ENCODE measurements at regions not wholly inside any gene's neighbourhood (a gene's known extent, or its start where the extent isn't known, plus 50 kb on each side); places are given as distances from the start of the nearest gene placed in this dataset.

DNA sequence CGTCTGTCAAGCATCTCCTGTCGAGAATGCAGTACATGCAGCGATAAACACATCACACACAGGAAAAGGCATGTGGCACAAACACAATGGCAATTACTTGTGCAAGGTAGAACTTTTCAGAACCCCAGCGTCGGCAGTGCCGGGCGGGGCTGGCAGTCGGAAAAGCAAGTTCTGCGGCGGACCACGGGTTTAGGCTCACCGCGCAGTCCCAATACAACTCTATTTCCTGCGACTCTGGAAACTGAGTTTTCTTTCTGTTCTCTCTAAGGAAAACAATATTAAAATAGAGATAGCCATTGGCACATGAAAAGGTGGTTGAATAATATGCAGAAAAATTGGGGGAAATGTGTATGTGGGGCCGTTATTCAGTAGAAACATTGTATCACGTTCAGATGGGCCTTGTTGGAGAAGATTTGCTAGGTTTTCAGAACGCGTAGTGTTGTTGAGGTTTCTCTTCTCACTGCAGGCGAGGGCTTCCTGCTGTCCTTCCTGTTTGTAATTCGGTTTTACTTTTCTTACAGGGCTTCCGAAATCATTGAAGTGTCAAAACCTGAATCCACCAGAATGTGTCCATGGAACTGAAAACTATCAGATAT, 369.5 kb downstream of the THBS2 start:
- no peak for DNase-seq (ENCODE audit: low read depth, low spot score)

DNA sequence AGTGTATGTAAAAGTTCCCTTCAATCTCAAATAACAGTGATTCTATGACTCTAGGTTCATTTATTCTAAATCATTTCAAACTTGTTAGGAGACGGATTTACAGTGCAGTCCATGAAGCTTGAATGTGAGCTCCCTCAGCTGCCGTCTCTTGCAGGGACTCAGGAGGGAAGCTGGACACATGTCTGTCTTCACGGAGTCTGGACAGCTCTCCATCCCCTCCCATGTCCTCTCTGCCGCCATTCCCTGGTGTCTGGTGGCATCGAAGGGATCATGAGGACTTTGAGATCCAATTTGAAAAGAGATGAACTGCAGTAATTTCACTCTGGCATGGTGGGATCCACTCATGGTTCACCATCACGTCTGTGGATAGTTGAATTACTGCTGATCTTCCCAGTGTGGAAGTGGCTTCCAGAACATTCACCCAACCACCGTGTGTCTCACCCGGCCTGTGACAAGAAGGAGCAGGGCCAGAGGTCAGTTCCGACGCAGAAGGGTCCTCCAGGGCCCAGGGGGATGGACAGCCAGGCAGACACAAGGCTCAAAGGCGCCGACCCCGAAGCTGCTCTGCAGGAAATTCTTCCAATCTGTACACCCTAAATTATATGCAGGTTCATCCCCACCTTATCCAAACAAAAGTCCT, 370.1 kb downstream of the THBS2 start:
- no peak for DNase-seq (ENCODE audit: low read depth, low spot score)

DNA sequence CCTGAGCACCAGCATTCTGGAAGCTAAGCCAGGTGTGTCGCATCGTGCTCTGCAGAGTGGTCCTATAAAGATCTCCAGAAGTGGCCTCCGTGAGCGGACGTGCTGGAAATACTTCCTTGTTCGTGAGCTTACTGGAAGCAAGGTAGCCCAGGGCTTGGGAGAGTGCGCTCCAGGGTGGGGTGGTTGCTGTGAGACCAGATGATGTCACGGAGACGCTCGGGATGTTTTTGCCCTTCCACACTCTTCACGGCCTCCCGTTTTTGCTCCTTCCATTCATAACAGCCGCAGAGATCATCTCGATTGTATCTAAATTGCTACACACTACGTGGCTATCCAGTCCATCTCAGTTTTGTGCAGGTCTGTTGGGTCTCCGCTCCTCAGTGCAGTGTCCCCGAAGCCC, 373.4 kb downstream of the THBS2 start:
- no peak for DNase-seq (ENCODE audit: low read depth, low spot score)

DNA sequence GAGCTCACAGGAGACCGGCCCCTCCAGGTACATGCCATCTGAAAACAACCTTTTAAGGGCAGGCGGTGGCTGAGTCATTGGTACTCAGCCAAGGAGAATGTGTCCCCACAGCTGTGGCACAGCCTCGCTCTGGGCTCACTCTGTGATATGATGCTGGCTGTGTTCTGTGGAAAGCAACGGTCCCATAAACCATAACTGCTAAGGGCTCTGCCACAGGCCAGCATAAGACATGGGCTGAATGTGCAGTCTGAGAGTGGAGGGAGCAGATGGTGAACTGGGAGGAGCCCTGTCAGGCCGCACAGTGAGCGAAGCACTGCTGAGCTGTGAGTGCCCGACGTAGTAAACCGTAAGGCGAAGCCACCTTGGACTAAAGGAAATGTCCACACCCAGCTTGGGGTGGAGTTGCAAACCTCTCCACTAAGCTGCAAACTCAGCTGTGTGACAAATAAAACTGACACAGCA, 375.8 kb downstream of the THBS2 start:
- DNase-seq (ENCODE audit: low read depth, low spot score), result peak; percentile 14

DNA sequence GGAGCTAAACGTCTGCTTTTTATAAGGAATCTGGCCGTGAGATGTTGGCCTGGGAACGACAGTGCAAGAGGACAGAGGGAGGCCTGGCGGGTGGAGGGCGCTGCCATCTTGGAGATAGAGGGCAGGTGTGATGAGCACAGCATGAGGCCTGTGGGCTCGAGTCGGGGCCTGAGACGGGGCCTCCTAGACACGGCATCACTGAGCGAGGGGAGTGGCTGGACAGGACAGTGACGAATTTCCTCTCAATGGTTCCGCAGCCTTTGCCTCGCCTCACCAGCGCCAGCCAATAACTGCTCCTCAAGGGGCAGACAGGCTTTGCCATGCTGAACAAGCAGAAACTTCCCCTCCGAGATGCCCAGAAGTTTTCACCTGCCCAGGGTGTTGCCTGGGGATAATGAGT, 376.7 kb downstream of the THBS2 start:
- DNase-seq (ENCODE audit: low read depth, low spot score), result no peak

DNA sequence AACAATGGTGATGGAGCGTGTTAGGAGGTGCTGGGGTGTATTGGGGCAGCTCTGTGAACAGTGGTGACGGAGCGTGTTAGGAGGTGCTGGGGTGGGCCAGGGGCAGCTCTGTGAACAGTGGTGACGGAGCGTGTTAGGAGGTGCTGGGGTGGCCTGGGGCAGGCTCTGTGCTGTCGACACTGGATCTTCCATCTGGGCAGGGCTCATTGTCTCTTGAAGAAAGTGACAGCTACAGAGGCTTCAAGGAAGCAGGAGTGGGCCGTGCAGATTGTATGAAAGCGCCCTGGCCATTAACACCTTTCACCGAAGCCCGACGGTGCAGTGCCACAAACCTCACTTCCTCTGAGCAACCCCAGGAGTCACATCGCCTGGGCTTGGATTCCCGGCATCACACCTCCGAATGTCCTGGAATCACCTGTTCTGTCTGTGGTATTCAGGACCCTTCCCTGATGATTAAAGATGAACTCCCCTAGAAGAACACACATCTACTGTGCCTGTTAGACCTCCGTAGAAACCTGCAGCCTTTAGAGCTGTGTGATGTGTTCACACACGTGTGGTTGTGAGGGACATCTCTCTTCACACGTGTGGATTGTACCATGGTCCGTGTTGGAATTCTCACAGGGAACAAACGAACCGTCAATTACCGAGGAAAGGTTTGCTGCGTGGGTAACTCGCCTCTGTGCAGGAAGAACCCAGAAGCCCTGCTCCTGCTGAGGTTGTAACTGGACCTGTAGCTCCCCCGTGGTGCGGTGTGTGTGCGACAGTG, 377.7 kb downstream of the THBS2 start:
- no peak for DNase-seq (ENCODE audit: low read depth, low spot score)

DNA sequence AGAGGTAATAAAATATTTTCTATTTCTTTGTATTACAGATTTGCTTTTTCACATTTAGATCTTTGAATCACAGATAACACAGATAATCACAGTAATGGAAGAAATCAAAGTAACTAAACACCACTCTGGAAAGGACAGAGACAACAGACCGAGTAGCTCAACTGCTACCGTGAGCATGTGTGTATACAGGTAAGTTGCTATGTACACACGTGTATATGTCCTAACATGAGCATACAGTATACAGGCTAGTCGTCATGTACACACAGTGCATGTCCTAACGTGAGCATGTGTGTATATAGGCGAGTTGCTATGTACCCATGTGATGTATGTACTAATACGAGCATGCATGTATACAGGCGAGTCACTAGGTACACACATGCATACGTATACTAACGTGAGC, 379.0 kb downstream of the THBS2 start:
- DNase-seq (ENCODE audit: low read depth, low spot score), result no peak

DNA sequence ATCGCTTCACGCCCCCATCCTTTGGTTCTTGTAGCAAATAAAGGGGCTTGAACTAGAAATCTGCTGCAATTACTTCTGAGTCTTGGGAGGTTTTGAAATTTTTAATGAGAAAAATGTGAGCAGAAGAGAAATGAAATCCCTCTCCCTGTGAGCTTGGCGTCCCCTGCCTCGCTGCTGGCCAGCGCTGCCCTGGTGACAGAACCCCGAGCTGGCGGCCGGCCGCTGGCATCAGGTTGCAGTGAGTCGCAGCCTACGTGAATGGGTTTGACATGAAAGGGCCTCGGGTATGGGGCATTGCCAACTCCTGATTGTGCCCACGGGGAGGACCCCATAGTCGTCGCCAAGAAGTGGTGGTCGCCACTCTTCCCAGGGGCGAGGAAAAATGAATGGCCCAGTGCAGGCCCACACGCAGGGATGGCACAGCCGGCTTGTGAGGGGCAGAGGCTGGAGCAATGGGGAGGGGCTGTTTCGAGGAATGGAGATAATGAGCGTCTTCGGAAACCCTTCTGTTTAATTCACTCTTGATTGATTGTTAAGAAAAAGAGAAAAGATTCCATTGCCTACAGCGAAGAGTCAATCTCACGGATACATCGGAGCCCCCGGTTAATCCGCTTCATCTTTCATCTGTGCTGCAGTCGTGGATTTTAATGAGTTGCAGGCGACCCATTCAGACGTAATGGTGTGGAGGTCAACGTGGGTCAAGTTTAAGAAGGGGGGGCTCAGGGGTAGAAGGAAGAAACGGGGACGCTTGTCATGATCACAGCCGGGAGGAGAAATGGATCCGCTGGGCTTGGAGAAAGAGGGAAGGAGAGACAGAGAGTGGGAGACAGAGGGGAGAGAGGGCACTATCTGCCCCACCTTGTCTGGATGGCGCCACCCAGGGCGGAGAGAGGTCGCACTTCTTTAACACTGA, 380.1 kb downstream of the THBS2 start:
- DNase-seq (ENCODE audit: low read depth, low spot score), result no peak

DNA sequence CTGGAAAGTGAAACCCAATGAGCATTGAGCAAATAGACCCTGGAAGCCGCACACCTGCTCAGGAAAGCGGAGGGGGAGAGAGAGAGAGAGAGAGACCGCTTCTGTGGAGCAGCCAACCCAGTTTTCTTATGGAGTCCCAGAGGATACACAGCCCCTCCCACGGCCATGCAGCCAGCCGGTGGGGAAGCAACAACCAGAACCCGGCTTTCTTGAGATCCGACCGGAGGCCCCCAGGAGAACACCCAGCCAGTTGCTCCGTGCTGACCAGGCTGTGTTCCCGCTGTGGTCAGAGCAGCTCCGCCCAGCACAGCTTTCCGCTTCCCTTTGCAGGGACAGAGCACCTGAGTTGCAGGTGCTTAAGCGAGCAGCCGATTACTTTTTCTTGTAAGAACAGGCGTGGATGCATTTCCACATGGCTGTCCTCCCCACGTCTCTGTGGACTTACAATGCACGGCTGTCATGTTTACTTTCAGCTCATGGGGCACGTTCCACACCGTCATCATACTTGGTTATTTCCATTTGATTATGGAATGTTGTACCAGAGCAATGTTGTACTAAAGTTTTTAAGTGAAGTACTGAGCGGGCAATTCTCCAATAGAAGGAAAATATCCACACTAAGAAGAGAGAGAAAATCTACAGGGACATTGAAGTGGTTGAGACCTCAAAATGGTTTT, 381.9 kb downstream of the THBS2 start:
- no peak for DNase-seq (ENCODE audit: low read depth, low spot score)

DNA sequence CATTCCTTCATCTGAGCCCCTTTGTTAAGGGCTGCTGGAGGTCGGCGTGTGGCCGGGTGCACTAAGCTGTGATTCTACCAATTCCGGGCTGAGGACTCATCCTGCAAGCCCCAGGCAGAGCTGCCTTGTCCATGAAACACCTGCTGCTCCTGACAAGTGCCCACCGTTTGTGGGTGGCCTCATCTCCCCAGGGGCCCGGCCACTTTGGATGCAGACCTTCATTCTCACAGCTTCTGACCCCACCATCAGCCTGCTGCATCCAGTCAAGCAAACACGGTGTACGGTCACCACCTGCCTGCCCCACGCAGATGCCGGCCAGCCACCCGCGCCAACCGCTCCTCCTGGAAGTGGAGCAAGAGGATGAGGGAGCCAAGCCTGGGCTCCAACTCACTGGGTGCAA, 382.7 kb downstream of the THBS2 start:
- DNase-seq (ENCODE audit: low read depth, low spot score), result no peak

DNA sequence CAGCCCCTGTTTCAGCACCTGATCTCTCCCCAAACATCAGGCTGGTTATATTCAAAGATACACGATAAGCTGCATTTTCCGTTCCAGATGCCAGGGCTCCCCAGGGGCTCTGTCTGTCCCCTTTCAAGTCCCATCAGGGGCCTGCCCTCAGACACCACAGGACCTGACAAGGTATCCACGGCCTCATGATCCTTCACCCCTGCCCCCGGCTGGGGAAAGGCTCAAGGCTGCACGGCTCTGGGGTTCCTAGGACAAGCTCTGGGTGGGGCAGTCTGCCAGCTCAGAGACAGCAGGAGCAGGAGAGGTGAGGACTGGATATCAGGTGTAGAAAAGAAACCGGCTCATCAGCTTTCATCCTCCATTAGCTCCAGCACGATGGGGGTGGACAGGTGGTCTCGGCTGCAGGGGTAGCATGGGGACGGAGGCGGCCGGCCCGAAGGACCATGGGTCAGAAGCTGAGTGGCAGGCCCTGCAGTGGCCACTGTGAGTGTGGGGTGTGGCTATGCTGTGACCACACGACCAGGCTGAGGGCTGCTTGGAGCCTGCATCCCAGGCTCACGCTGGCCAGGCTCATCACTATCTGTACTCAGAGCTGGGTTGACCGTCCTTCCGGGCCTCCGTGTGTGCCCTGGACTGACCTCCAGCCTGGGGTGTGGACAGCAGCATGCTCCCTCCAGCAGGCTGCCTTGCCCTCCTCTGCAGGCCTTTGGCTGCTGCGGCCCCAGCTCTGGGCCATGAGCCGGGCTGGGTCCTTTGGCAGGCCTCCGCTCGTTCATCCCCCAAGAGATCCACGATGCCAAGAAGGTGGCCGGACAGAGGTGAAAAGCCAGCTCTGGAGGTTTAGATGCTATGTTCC, 386.2 kb downstream of the THBS2 start:
- DNase-seq (ENCODE audit: low read depth, low spot score), result no peak

DNA sequence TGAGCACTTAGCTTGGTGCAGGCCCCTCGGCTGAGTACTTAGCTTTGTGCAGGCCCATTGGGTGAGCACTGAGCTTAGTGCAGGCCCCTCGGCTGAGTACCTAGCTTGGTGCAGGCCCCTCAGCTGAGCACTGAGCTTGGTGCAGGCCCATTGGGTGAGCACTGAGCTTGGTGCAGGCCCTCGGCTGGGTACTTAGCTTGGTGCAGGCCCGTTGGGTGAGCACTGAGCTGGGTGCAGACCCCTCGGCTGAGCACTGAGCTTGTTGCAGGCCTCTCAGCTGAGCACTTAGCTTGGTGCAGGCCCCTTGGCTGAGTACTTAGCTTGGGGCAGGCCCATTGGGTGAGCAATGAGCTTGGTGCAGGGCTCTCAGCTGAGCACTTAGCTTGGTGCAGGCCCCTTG, 387.1 kb downstream of the THBS2 start:
- DNase-seq (ENCODE audit: low read depth, low spot score), result no peak

DNA sequence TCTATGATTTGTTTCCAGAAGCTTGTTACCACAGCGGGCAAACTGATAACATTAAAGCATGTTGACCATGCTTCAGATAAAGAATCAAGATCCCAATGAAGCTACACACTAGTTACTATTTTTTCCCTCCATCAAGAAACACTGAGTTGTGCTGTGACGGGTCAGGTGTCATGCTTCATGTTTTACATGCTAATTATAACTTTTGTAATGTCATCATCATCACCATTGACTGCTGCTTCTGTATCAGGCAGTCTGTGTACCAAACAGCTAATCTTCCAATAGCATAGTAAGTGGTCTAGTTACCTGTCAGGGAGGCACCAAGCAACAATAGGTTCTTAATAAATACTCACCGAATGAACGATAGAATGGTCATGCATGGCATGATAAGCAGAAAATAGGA, 388.1 kb downstream of the THBS2 start:
- no peak for DNase-seq (ENCODE audit: low read depth, low spot score)

DNA sequence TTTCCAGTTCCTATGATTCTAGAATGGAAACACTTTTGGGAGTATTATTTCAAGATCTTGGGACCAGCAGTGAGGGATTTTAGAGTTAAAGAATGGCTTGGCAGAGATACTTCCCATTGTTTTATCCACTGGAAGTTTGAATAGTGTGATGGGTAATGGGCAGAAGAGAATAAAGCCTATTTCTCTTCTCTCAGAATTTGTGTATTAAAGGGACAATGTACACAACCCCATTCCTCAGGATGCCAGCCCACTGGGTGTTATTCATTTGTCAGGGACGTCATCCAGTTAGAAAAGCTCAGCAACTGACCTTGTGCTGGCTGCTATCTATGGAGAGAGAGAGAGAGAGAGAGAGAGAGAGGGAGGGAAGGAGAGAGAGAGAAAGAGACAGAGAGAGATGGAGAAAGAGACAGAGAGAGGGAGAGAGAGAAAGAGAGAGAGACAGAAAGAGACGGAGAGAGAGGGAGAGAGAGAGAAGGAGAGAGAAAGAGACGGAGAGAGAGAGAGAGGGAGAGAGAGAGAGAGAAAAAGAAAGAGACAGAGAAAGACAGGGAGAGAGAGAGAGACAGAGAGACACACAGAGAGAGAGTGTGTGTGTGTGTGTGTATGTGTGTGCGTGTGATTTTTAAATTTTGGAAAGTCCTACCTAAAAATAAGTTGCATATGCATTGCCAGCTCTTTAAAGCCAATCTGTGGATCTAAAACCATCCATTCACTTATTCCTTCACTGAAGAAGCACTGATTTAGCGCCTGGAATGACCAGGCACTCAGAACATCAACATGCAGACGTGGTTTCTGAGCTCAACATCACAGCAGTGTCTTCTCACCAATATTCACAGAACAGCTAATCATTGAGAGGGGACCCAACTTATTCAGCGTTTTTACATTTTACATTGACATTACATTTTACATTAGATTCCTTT, 388.8 kb downstream of the THBS2 start:
- DNase-seq (ENCODE audit: low read depth, low spot score), result no peak

DNA sequence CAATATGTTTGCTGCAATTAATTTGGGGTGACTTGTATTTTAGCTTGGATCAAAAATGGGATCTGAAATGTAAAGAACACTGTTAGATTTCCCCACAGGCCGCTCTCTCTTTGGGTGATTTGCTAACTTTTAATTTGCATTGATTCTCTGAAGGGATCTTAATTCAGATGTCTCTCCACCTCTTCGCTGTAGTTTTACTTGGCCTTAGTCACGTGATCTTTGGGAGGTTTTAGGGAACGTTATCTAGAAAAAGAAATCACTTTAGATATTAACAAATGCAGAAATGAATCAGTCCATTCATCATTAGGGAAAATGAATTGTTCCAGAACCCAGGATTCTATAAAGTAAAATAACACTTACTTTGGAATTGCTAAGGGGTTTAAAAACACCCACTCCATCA, 390.2 kb downstream of the THBS2 start:
- DNase-seq (ENCODE audit: low read depth, low spot score), result no peak

DNA sequence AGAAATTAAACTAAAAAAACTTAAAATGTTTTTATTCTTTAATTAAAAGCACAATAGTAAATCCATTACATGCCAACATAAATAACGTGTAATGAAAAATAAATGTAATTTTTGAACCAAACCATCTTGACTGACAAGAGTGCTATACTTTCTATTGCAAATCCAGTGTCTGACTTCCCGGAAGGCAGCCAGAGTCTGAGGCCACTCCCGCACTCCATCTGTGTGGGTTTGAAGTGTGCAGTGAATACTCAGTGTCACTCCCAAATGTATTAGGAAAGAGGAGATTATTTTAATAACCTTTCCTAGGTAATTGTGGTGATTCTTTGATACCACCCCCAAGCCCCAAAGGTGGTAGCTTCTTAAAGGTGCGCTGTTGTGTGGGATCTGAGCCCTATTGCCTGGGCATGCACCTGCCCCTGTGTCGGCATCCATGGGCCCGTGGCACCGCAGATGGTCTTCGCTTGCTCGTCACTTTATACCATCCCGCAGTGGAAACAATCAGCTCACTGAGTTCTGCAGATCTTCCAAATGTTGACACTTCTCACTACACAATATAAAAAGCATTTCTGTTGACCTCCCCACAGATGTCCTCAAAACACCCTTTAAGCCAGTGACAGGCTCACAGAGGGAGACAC, 391.2 kb downstream of the THBS2 start:
- no peak for DNase-seq (ENCODE audit: low read depth, low spot score)

DNA sequence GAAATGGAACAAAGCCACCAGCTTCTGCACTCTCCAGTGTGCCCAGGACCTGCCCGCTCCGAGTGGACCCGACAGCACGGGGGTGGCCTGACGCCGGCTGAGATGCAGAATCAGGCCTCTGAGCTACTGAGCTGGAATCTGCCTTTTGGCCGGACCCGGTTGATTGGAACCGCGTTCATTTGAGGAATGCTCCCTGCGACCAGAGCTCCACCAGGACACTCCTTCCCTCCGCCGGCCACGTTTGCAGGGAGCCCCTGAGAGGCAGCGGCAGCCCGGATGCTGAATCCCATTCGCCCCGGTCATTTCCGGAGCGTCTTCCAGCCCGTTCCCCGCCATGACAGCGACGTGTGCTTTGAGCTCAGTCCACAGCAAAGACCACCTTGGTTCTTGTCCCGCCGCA, 392.7 kb downstream of the THBS2 start:
- no peak for DNase-seq (ENCODE audit: low read depth, low spot score)

DNA sequence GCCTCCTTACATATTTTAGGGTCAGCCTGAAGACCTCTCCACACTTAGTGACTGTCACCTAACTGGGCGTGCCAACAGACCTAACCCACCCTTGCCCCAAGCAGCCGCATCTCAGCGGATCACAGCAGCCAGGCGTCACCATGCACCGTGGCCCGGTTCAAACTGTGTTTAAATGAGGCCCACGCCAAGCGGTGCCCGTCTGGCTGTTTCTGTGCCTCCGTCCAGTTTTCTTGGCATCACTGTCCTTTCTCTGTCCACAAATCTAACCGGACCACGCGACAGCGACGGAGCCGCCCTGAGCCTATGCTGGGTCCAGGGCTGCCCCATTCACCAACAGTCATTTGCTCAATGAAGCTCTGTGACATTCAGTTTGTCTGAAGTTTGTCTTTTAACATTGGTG, 393.3 kb downstream of the THBS2 start:
- DNase-seq (ENCODE audit: low read depth, low spot score), result no peak

DNA sequence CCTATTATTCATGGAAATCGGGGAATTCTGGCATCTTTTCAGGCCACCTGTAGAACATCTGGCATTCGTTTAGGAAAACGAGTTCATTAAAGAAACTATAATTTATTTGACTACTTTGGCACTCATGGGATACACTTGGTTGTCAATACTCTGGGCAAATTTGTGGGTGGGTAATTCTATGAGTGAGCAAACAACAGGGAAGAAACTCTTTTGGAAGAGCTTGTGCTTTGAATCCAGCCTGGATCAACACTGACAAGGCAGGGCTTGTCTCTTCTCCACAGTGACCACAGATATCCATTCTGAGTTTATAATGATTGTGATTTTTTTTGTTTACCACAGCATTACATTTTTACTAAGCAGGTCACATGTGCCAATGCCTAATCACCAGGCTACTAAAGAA, 394.7 kb downstream of the THBS2 start:
- DNase-seq (ENCODE audit: low read depth, low spot score), result no peak

Measured in astrocyte of the hippocampus (primary cell).